LNCAP (cell line): ENCODE measurements at regions not wholly inside any gene's neighbourhood (a gene's known extent, or its start where the extent isn't known, plus 50 kb on each side); places are given as distances from the start of the nearest gene placed in this dataset.

Experiments used
- TF ChIP-seq, protein P1 (sequence below): fragments of 450-650 bp; IDR thresholded peaks from 2 replicates; pipeline ENCODE4 v1.5.1; 2017; ENCODE audit warnings: mild to moderate bottlenecking

DNA sequence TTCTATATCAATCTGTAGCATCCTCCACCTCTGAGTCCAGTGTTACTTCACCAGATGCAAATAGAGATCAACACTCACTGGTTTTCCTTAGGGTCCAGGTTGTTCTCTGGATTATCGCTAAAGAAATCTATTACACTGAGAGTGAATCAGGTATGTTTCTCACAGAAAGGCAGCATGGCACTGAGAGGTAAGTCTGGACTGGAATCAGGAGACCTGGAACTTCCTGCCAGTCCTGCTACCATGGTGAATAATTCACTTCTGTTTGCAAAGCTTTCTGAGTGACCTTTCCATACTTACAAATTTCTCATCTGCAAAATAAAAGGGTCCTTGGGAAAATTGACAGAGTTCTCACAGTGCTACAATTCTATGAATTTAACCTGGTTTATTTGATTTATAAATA lies 1583.3 kb downstream of the MRPL39 start:
- TF ChIP-seq, protein P1, sequence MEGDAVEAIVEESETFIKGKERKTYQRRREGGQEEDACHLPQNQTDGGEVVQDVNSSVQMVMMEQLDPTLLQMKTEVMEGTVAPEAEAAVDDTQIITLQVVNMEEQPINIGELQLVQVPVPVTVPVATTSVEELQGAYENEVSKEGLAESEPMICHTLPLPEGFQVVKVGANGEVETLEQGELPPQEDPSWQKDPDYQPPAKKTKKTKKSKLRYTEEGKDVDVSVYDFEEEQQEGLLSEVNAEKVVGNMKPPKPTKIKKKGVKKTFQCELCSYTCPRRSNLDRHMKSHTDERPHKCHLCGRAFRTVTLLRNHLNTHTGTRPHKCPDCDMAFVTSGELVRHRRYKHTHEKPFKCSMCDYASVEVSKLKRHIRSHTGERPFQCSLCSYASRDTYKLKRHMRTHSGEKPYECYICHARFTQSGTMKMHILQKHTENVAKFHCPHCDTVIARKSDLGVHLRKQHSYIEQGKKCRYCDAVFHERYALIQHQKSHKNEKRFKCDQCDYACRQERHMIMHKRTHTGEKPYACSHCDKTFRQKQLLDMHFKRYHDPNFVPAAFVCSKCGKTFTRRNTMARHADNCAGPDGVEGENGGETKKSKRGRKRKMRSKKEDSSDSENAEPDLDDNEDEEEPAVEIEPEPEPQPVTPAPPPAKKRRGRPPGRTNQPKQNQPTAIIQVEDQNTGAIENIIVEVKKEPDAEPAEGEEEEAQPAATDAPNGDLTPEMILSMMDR, result no peak

DNA sequence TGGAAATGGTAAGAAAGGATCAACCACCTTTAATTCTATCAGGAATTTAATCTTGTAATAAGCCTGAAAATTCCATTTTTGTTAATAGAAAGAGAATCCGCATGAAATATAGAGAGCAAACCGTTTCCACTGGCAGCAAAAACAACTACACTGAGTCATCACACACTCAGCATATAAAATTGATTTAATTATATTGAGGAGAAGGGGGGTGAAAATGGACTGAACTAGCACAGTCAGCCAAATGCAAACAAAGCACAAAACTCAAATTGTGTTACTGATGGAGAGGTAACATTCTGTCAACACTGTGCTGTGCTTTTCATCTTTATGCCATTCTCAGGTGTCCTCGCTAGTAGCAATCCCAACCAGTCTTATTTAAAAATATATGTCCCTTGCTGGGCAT lies 1583.9 kb downstream of the MRPL39 start:
- TF ChIP-seq, protein P1, result no peak

DNA sequence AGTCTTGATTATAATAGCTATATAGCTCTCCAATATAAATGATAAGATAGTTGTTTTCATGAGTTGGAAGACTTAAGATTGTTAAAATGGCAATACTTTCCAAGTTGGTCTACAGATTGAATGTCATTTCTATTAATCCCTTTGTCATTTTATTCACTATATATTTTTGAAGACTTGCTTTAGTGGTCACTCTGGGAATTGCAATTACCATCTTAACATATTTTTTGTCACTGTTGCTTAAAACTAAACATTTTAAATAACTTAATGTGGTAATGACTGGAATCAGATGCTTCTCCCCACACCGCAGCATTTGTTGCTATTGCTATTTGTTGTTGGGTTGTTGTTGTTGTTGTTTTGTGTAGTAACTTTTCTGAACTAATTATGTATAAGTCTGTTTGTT lies 1592.9 kb downstream of the MRPL39 start:
- TF ChIP-seq, protein P1, result peak; percentile 41; the same call in 1 of the 2 replicates

DNA sequence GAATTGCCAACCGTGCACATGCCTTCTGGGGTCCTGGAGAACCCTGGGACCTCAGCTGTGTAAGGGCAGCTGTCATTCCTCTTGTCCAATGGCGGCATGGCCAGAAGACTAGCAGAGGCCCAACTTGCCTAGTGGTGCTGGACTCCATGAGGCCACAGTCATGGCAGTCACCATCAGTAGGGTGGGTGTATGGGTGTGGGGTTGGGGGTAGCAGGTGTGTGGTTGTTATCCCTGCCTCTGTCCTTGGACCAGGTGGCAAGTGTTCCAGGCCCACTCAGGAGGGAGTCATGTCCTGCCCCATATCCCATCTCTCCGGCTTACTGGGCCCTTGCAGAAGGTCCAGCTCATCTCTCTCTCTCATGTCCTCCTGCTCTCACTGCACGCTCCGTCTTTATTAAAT lies 1596.2 kb downstream of the MRPL39 start:
- TF ChIP-seq, protein P1, result no peak

DNA sequence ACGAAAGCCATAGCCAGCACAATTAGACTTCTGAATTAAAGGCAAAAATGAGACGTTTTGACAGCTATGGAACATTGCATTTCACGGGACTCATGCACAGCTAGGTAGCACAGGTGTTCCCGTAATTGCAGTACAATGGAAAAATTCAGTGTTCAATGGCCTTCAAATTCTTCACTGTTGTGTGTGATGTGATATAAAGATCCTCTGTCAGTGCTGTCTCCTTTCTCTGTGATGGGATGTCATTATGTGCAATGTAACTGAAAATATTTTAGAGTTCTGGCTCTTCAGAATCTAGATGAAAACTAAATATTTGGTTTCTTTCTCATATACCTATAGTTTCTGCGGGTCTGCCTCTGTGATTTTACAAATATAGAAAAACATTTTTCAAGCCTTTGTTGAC lies 1599.7 kb downstream of the MRPL39 start:
- TF ChIP-seq, protein P1, result no peak

DNA sequence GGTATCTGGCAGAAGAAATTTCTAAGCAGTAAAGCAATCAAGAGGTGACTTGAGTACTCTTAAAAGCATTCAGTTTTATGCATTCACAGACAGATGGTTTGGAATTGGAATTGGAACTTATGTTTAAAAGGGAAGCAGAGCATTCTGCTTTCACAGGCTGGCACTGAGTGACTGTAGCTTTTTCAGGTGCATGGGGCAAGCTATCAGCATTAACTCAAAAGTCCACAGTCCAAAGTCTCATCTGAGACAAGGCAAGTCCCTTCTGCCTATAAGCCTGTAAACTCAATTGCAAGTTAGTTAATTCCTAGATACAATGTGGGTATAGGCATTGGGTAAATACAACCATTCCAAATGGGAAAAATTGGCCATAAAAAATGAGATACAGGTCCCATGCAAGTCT lies 1620.3 kb downstream of the MRPL39 start:
- TF ChIP-seq, protein P1, result no peak

DNA sequence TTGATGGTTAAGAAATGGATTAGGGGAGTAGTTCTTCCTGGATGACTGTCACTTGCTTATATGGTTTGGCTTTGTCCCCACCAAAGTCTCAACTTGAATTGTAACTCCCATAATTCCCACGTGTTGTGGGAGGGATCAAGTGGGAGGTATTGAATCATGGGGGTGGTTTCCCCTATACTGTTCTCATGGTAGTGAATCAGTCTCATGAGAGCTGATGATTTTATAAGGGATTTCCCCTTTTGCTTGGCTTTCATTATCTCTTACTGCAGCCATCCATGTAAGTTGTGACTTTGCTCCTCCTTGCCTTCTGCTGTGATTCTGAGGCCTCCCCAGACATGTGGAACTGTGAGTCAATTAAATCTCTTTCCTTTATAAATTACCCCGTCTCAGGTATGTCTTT lies 1621.1 kb downstream of the MRPL39 start:
- TF ChIP-seq, protein P1, result no peak

DNA sequence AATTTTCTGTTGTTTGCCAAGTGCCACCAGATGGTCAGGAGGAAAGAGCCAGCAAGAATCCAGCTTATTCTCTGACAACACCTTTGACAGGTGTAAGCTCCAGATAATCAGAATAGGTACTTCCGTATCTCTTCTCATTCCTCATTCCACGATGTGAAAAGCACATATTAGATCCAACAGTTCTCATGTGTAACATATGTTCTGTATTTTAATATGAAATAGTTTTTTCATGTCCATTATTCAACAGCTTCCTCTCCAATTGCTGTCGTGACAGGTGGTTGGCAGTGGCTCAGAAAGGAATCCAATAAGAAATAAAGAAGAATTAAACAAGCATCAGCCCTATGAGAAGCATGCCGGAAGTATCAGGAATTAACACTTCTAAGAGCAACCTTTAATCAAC lies 1624.7 kb downstream of the MRPL39 start:
- TF ChIP-seq, protein P1, result no peak
